Stimulated activated CD4-positive, alpha-beta T cell treated with anti-CD3 and anti-CD28 coated beads, Interleukin-12 subunit alpha, Interleukin-12 subunit beta, amount 100 ng/mL, for 4 hours (primary cell): ENCODE measurements at regions not wholly inside any gene's neighbourhood (a gene's known extent, or its start where the extent isn't known, plus 50 kb on each side); places are given as distances from the start of the nearest gene placed in this dataset.
A peak's percentile ranks its signal among the peaks of the same experiment; 100 is the strongest.

Experiments
- DNase-seq: peaks from one replicate; pipeline ENCODE4 v3.0.0-alpha.2; 2020

DNA sequence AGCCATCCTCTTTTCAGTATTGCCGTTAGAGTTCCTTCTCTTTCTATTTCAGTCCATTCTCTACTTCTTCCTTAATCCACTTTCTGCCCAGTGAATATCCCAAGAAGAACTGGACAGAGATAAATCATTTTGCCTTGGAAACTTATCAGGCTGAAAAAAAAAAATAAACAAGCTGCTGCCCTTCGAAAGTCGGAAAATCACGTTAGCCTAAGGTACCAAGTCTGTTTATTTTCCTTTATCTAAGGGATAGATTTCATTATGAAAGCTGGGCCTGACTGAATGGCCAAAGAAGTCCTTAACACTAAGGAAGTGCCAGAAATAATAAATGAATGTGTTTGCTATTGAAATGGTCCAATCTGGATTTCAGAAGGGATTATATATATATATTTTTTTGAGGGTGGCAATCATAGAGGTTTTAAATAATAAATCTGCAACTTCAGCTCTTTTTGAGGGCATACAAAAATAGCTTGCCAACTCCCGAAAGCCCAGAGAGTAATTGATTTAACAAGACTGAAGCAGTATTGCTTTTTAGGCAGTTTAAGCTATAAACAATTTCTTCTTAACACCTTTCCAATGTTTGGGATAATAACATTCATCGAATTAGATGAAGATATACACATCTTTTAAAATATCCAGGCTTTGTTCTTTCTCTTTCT lies 127.0 kb upstream of the STMND1 start:
- DNase-seq, result no peak

- no peak for DNase-seq
Measured at GRCh38 chr6:16974387-16974673, 127.5 kb upstream of the STMND1 start.

- no peak for DNase-seq
Measured at GRCh38 chr6:16973545-16974386, 128.1 kb upstream of the STMND1 start.

DNA sequence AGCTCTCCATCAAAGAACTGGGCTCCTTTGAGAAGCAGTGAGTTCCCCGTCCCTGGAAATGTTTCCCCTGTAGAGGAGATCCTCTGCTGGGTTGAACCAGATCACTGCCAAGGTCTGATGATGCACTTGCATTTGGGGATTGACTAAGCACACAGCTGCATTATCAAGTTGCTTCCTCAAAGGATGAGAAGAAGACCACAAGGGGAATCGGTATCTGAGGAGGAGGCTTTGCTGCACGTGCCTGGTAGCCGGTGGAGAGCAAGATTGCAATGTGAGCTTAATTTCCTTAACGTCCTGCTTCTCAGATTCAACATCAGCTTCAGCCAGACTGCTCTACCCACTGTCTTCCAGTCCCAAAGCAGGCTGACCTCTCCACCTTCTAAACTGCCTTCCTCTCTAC lies 128.8 kb upstream of the STMND1 start:
- no peak for DNase-seq

DNA sequence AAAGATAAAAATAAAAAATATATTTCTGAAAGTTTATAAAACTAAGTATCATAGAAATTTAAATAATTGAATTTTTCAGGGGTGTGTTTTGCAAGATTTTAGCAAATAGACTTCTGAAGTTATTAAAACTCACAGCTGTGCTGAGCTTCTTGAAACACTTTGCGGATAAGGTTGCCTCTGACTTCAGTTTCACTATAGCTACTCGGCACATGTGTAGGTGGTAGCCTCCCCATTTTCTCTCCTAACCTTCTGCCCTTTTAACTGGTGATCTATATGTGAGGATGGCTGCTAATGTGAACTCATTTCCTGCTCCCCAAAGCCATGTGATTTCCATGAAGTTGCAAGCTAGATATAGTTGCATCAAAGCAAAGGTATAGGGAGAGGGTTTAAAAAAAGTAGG lies 129.3 kb upstream of the STMND1 start:
- DNase-seq, result no peak

- DNase-seq, result no peak
Measured at GRCh38 chr6:16969699-16970655, 131.9 kb upstream of the STMND1 start.

DNA sequence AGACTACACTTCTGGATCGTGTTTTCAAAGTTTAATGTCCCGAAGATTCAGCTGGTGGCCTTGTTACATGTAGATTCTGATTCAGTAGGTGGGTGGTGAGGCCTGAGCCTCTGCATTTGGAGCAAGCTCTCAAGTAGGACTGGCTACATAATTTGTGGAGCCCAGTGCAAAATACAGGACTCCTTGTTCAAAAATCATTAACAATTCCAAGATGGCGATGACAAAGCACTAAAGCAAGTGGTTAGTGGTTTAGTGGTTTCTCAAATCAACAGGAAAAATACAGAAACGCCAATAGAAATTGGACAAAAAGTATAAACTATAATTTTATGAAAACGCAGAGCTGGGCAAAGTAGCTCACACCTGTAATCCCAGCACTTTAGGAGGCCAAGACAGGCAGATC lies 133.7 kb upstream of the STMND1 start:
- no peak for DNase-seq

DNA sequence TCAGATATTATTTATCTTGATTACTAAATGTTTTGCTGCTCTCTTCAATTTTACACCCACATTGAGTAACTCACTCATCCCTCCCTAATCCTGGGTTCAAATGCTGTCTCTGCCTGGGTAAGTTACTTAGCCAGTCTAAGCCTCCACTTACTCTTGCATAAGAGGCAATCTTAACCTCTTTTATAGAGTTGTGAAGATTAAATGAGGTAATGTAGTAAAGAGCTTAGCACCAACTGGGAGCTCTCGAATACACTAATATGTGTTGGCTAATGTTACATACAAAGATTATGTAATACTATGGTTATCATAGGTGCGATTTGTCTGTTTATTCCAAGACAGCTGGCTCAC lies 134.4 kb upstream of the STMND1 start:
- DNase-seq, result no peak

GRCh38 chr6:16966791-16967469 lies 134.9 kb upstream of the STMND1 start:
- DNase-seq, result no peak

DNA sequence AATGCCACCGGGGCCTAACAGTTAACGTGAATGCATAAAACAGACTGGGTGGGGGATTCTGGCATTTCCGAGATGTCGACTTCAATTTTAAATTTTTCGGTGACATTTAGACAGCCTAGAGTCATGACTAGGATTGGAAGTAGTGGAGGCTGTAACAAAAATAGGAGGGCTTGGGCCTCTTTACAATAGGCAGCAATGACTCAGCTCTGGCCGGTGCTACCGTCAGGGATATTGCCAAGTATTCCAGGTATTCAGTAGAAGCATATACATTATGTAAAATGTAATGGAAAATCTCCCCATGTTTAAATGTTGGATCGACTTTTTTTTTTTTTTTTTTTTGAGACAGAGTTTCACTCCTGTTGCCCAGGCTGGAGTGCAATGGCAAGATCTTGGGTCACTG lies 136.2 kb upstream of the STMND1 start:
- DNase-seq, result no peak

- peak; percentile 52 for DNase-seq
Measured at GRCh38 chr6:16964553-16965499, 137.0 kb upstream of the STMND1 start.

DNA sequence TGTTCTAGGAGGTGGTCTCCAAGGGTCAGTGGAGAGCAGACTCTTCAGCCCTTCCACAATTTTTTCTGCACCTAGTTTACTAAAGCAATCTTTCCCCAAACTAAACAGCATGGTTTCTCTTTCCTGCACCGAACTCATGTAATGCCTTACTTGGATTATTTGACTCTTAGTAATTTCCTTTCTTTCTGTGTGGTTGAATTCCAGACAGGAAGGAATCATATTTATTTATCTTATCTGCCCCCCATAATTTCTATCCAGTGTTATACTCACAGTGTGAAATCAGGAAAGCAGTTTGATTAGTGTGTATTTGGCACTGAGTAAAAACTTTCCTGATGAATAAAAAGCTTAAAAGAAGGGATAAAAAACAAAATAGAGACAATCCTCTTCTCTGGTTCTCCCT lies 140.3 kb upstream of the STMND1 start:
- no peak for DNase-seq

DNA sequence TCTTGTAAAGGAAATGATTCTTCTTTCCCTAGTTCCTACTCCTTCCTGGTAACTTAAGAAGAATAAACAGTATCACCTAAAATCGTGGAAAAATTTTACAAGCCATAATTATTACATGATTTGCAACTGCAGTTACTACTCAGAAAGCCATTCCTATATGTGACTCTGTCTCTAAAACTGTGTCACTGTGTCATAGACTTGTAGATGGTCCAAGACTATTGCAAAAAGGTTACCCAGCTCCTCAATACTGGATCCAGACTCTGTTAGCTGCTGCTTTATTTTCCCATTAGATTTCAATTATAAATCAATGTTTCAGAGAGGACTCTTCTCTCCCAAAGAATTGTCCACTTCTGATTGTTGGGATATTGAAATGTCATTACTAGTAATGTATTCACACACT lies 142.1 kb upstream of the STMND1 start:
- DNase-seq, result no peak

GRCh38 chr6:16956361-16956760 lies 145.5 kb upstream of the STMND1 start:
- no peak for DNase-seq

DNA sequence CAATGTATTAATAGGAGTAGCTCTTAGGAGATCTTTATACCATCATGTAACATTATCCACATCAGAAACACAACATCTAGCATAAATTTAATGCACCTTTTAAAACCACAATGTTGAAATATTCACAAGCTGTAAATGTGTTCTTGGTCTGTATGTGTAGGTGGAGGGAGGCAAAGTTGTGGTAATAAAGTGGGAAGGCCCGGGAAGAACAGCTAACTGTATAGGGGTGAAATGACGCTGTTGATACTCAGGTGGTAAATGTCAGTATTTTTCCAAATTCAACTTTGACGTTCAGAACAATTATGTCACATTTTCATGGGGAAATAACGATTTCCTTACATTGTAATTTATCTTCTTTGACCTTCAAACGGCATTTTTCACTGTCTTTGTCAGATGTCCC lies 146.0 kb upstream of the STMND1 start:
- no peak for DNase-seq

DNA sequence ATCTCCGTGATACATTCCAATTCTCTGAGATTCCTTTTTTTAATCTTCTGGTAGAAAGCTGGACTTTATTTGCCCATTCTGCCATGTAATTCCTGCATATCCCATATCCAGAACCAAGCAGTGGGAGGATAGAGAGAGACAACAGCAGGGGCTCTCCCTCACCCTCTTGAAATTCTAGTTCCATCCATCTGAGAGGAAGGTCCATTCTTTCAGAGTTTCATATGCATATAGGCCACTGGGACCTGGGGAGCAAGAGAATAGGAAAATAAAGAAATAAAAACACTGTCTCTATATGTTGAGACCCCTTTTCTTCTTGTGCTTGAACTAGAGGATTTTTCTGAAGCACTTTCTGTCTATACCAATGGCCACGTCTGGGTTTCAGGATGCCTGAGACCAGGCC lies 147.9 kb upstream of the STMND1 start:
- no peak for DNase-seq

DNA sequence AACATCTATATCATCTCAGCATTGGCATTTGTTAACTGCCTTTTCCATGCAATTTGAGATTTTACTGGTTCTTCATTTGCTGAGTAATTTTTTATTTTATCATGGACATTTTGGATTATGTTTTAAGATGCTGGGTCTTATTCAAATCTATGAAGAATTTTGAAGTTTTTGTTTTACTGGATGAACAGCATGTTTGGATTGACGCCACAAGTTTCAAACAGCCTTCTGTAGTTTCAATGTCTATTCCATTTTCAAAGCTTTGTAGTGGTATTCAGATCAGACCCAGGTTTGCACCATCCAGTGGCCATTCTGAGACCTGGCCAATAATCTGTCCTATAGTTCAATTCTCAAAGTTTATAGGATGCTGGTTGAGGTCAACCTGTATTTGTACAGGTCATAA lies 148.4 kb upstream of the STMND1 start:
- no peak for DNase-seq

DNA sequence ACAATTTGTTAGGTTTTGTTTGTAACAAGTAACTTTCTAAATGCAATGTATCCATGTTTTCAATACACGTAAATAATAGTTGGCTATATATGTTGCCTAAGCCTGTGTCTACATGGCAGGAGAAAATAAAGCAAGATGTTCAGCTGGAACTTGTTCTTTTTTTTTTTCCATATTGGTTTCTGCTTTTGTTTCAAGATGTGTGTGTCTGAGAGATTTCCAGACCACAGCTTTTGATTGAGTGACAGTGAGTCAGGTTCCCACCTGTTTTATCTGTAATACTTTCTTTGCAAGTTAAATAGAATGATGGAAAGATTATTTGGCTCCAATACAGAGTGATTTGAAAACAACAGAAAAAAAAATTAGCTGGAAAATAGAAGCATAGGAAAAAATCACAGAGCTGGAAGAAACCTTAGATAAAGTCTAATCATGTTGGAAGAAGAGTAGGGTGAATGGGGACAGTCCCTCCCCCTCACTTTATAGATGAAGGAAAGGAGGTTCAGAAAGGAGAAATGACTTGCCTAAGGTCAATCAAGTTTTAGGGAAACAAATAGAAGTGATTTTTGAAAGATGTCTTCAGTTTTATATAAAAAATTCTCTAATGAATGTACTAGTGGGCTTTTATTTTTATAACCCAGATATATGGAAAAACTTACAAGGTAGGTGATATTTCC lies 150.9 kb upstream of the STMND1 start:
- DNase-seq, result no peak

DNA sequence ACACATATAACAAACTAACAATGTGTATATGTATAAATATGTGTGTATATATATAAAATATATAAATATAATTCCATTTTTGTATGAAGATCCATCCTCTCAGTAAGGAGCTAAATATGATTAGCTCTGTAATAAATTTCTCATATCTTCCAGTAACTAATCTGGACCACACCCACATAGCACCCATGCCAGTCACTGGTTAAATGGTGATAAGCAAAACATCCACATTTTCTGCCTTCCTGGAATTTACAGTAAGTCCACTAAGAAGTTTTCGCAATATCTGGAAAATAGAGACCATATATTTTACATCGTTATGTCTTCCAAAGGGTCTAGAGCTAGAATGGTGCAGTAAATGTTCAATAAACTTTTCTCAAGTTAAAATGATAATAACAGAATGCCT lies 151.5 kb upstream of the STMND1 start:
- DNase-seq, result no peak

DNA sequence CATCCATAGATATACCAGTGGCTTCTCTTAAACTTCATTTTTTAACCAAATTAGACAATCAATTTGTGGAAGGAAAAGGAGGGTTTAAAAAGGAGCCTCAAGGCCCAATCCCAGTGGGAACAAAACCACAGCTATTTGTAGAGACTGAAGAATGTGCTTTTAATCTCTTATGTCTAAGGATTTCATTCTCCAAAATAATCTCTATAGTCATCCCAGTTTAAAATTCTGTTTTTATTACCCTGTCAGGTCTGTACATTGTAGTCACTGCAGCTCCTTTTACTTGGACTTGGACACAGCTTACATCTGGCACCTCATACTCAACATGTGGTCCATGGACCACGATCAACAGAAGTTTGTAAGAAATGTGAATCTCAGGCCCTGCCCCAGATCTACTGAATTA lies 152.1 kb upstream of the STMND1 start:
- no peak for DNase-seq

- no peak for DNase-seq
Measured at GRCh38 chr6:16948396-16948795, 153.5 kb upstream of the STMND1 start.
